Left cardiac atrium (tissue), 4 donors: ENCODE measurements at regions not wholly inside any gene's neighbourhood (a gene's known extent, or its start where the extent isn't known, plus 50 kb on each side); places are given as distances from the start of the nearest gene placed in this dataset.
"Not testable (repeated sequence)": the region's sequence is repeated elsewhere in the genome, so short reads cannot be mapped to it uniquely, and the experiment has no call there.

Experiments used
- ATAC-seq, 2 donors: fragments of 200-7000 bp; cut with Tn5 transposase; one replicate each; pipeline ENCODE4 v1.9.1; 2020; ENCODE audit warnings: mild to moderate bottlenecking in 2 of 2, moderate library complexity in 2 of 2
- DNase-seq: peaks from one replicate; pipeline ENCODE4 v3.0.0-alpha.2; 2020
- intact Hi-C, 2 donors: fragments of 100-400 bp; cut with DNase I; formaldehyde crosslinking; loops; one replicate each; pipeline versions ENCODE4 v1.14.1 to v1.15.1; 2022 to 2023
- donor health status: DM: no; HTN: yes; CAD: no.
- donor health status: DM: no; HTN: yes; CAD: no; lungs with severe emphysema.
- donor health status: DM: yes; HTN: yes; CAD: no.
- donor health status: Dilated cardiomyopathy.

- DNase-seq (no peak), ATAC-seq (no peak)
- intact Hi-C loops: no loop called here
Observed at GRCh38 chr4:79224777-79225104, 101.1 kb downstream of the NAA11 start.

- intact Hi-C loops: no loop called here
- no peak for DNase-seq
- no peak for ATAC-seq
Observed at GRCh38 chr4:79223993-79224776, 101.7 kb downstream of the NAA11 start.

GRCh38 chr4:79217025-79217424 lies 108.8 kb downstream of the NAA11 start:
- intact Hi-C loops: no loop called here
- no peak for ATAC-seq
- DNase-seq: no peak

GRCh38 chr4:79213702-79214101 lies 112.2 kb downstream of the NAA11 start:
- no peak for DNase-seq
- intact Hi-C loops: no loop called here
- ATAC-seq: no peak

GRCh38 chr4:79213010-79213409 lies 112.9 kb downstream of the NAA11 start:
- ATAC-seq (no peak), DNase-seq (no peak)
- intact Hi-C loops: no loop called here

GRCh38 chr4:79212311-79212710 lies 113.5 kb downstream of the NAA11 start:
- DNase-seq: no peak
- no peak for ATAC-seq
- intact Hi-C loops: no loop called here

- intact Hi-C loops: no loop called here
- DNase-seq (no peak), ATAC-seq (no peak)
Observed at GRCh38 chr4:79211490-79211889, 114.4 kb downstream of the NAA11 start.

GRCh38 chr4:79210636-79211049 lies 115.2 kb downstream of the NAA11 start:
- intact Hi-C loops: no loop called here
- no peak for DNase-seq
- no peak for ATAC-seq

GRCh38 chr4:79209822-79210635 lies 115.8 kb downstream of the NAA11 start:
- intact Hi-C loops: no loop called here
- DNase-seq: peak; percentile 43
- no peak for ATAC-seq

- no peak for ATAC-seq
- intact Hi-C loops: no loop called here
- no peak for DNase-seq
Observed at GRCh38 chr4:79209081-79209480, 116.8 kb downstream of the NAA11 start.

- no peak for DNase-seq
- no peak for ATAC-seq
- intact Hi-C loops: no loop called here
Observed at GRCh38 chr4:79207281-79207680, 118.6 kb downstream of the NAA11 start.

- intact Hi-C loops: no loop called here
- no peak for ATAC-seq
- no peak for DNase-seq
Observed at GRCh38 chr4:79206660-79207059, 119.2 kb downstream of the NAA11 start.

GRCh38 chr4:79205121-79205520 lies 120.7 kb downstream of the NAA11 start:
- ATAC-seq (no peak), DNase-seq (no peak)
- intact Hi-C loops: no loop called here

GRCh38 chr4:79201971-79202370 lies 123.9 kb downstream of the NAA11 start:
- ATAC-seq (no peak), DNase-seq (no peak)
- intact Hi-C loops: no loop called here

- no peak for ATAC-seq
- no peak for DNase-seq
- intact Hi-C loops: no loop called here
Observed at GRCh38 chr4:79199743-79200142, 126.1 kb downstream of the NAA11 start.

- no peak for DNase-seq
- no peak for ATAC-seq
- intact Hi-C loops: no loop called here
Observed at GRCh38 chr4:79198951-79199587, 126.8 kb downstream of the NAA11 start.

- DNase-seq (no peak), ATAC-seq (no peak)
- intact Hi-C loops: no loop called here
Observed at GRCh38 chr4:79197275-79198009, 128.4 kb downstream of the NAA11 start.

GRCh38 chr4:79191292-79191691 lies 134.6 kb downstream of the NAA11 start:
- intact Hi-C loops, ATAC-seq, DNase-seq: not testable (repeated sequence)

- intact Hi-C loops: no loop called here
- DNase-seq (no peak), ATAC-seq (no peak)
Observed at GRCh38 chr4:79185526-79186045, 140.3 kb downstream of the NAA11 start.
